Left hindlimb (tissue), 1 donor: ENCODE measurements at regions not wholly inside any gene's neighbourhood (a gene's known extent, or its start where the extent isn't known, plus 50 kb on each side); places are given as distances from the start of the nearest gene placed in this dataset.

Source experiments
- DNase-seq: peaks from one replicate; pipeline ENCODE4 v3.0.0-alpha.2; 2018

DNA sequence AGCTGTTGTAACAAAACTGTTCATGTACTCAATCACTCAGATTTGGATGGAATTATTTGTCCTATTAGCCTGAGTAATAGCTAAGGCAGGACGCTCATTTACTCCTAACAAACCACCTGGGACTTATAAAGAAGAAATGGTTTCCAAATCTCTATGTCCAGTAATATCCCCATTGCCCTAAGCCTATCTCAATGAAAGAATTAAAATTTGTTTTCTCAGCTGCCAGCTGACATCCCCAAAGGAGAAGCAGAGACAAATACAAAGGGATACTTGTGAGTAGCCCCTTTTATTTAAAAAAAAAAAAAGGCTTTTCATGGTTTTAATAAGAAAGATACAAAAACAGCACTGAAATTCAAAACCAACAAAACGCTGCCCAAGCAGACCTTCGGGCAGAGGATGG lies 211.4 kb upstream of the PARD3B start:
- DNase-seq = no peak

DNA sequence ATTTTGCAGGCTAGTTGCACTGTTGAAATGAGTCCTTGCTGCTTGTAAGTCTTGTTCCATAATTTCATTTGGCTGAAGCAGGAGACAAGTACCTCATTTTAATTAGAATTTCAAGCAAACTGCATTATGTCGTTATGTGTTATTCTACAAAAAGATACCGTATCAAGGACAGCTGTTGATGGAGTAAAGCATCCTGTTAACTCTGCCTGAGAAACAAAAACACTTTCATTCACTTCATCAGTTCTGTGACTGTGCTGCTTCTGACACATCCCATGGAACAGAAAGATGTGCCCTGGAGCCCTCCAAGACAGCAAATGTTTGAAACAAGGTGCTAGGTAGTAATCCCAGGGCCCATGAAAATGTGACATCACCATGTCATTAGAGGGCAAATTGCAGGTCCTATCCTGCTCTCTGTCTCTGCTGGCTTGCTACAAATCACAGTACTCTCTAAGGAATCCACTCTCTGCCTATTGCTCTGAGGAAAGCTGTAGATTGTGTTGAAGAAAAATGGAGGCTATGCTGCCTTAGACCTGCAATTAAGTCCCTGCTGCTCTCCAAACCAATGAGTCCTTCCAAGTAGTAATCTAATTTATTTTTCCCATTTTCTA lies 209.7 kb upstream of the PARD3B start:
- DNase-seq = no peak

DNA sequence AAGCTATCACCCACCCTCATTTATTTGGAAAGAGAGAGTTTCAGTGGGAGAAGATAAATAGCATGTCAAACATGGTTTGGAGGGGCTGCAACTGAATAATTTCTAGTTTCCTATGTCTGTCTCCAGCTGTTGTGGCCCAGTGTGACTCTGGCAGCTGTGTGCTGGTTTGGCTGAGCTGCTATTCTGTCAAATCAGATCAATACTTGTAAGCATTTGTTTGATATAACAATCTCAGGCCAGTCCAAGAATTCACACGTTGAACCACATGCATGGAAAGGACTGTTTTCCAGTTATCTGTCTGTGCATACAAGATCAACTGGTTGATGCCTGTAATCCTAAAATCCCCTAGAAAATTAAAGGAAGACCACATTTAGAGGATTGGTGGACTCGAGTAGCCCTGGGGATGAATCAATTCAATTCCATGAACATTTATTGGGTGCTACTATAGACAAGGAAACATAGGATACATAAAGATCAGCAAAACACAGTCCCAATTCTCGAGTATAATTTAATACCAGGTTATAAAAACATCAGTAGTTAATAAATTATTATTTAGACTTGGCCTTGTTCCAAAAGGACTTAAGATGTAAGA lies 209.0 kb upstream of the PARD3B start:
- no peak for DNase-seq

DNA sequence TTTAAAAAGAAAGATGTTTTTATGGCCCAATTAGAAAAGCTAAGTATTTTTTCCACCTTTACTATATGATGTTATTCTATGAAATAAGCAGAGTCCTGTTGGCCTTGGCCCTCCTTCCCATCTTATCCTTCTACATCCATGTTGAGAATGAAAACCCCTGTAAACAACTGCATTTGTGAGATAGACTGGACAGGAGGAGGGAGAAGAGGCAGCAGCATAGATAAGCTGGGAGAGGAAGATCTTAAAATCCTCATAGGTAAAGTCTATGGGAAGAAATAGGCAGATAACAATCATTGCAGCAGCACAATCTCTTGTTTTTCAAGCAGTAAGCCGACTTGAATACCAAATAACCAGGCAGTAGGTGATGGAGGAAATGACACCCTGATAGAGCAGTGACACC lies 207.6 kb upstream of the PARD3B start:
- DNase-seq = no peak

DNA sequence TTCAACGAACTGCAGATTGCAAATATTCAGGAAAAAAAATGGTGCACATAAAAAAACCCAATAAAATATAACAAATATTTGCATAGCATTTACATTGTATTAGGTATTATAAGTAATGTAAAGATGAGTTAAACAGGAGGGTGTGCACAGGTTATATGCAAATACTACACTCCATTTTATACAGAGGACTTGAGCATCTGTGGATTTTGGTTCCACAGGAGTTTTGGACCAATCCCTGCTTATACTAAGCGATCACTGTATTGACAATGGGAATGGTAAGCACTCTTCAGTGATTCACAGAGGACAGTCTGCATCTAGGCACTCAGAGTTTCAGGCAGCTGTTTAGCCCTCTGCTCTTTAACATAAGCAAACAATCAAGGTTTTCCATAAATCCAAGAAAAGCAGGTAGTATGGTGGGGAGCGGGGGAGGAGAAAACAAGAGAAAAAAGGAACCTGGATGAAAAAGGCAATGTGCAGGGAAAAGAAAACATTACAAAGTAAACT lies 206.0 kb upstream of the PARD3B start:
- DNase-seq = no peak

DNA sequence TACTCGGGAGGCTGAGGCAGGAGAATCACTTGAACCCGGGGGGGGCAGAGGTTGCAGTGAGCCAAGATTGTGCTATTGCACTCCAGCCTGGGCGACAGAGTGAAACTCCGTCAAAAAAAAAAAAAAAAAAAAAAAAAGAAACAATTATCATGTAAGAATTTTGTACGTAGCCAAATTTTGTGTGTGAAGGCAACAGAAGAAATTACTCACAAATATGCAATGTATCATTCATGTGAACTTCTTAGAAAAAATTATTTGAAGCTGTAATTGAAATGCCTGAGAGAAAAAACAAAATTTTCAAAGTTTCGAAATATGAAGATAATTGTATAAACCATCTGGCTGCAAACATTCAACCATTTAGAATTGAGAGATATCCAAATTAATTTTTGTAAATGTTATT lies 204.8 kb upstream of the PARD3B start:
- DNase-seq = no peak

DNA sequence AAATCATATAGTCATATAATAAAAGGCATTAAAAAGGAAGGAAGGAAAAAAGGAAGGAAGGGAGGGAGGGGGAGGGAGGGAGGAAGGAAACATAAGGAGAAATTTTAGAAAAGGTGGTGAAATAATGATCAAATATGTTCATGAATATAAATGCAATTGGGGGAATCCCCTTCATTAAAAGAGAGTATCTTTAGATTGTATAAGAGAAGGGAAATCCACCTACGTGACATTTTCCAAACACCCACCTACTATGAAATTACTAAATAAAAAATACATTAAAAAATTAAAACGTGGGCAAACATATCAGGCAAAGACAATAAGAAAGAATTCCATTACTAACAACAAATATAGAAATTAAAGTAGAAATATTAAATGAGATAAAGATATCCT lies 203.4 kb upstream of the PARD3B start:
- no peak for DNase-seq

DNA sequence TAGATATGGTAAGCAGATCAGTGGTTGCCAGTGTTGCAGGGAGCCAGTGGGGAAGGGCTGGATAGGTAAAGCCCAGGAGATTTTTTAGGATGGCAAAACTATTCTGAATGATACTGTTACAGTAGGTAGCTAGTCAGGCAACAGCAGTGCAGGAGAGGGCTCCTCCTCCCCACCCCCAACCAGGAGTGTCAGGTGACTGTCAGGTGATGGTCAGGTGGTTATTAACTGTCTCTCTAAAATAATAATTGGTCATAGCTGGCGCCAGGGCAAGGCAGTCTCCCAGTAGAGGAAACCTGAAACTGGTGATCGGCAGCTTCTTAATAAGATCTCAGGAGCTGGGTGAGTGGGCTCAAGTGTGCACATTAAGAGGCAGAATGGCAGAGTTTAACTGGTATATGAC lies 201.6 kb upstream of the PARD3B start:
- no peak for DNase-seq

DNA sequence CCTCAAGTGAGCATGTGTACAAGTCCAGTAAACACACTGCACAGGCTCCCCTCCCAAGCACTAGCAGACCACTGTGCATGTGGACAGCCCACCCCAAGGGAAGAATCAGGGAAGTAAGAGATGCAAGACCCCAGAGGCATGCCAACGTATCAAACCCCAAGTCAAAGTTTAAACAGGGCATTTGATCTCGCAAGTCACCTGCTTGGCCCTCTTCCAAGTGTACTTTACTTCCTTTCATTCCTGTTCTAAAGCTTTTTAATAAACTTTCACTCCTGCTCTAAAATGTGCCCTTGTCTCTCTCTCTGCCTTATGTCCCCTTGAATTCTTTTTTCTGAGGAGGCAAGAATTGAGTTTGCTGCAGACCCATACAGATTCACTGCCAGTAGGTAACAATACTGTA lies 201.2 kb upstream of the PARD3B start:
- no peak for DNase-seq

DNA sequence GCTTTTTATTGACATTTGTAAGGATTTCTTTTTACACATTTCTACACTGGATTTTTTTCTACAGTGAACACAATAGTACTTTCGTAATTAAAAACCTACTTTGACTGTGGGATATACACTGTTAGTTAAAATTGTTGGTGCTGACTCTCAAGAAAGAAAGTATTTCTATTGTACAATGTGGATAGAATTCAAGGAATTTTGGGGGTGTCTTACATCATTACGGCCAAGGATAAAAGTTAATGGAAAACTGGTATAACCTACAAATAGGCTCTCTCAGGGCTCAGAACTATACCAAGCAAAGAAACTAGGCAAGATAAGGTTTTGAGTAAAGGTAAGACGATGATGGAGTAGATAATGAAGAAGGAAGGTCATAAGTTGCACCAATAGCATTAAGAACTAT lies 198.4 kb upstream of the PARD3B start:
- DNase-seq = no peak

DNA sequence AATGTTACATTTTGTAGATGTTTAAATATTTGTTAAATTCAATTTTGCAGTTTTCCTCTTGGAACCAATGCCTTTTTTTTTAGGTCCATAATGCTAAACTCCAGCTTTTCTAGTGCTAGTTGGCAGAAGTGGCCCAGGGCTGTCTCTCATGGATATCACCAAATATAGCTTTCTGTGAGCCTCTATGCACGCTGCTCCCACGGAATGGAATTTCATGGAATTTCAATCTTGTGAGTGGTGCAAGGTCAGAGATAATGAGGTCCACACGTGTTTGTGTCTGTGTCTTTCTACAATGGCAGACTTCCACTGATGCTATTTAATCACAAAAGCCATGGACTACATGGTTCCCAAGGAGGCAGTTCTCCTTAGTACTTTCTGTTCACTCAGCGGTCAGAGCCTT lies 191.5 kb upstream of the PARD3B start:
- DNase-seq = no peak

DNA sequence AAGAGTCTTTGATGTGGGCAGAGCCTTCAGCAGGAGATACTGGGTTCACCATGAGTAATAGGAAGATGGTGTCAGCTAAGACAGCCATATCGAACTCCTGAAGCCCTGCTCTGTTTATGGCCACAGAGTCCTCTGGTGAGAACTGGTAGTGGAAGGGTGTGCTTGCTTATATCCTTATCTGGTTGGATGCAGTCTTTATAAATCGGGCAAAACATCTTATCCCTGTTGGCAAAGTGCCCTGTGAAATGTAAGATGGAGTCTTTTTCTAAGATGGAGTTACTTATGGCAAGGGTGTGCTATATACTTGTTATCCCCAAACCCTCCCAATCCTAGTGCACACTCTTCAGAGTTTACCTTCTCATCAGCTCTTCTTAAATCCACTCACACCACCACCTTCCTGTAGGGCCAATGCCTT lies 190.8 kb upstream of the PARD3B start:
- no peak for DNase-seq

DNA sequence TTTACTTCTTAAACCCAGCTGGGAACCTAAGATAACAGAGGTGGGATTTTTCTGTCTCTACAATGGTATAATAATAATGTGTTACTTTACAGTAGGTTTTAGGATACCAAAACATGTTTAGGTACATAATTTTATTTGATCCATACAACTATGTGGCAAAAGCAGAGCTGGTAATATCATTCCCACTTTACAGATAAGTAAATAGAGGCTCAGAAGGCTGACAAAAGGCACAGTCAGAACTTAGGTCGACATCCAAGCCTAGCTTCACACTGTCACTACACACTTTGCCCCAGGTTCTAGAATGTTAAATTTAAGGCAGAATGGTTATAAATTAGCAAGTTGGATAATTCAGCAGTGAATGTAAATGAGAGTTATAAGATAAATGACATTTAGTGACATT lies 189.6 kb upstream of the PARD3B start:
- no peak for DNase-seq

DNA sequence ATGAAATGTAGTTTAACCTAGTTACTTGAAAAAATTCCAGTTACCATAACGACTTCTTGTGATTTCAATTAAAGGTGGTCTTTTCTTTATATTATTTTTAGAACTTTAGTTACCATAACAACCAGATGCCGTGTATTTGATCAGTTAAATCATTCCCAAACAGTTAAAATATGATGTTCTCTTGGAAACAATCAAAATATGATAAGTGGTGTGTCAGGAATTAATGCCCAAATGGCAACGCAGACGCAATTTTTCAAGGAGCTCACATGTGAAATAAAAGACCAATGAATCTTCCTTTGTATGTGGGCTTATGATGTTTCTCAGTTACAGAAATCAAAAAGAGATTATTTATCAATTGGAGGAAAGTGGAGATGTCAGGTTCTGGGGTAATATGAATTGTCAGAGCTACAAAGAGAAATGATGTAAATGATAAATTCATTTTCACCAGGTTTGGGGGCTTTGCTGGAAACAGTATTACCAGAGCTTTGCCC lies 189.1 kb upstream of the PARD3B start:
- DNase-seq = no peak

DNA sequence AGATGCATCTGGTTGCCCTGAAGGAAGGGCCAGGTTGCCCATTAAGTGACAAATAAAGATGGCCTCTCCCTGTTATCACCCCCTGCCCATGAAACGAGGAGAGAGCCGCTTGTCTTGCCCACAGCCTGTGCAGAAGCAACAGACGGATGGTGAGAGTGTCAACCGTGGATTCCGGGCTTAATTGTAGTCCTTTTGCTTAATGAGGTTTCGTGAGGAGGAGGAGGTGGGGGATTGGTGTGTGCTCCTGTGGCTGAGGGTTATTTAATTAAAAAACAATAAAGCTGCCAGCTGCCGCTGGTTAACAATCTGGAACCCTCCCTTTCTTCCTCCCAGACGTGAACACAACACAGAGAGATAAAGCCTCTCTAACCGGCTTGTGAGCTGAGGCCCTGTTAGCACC lies 188.0 kb upstream of the PARD3B start:
- no peak for DNase-seq

DNA sequence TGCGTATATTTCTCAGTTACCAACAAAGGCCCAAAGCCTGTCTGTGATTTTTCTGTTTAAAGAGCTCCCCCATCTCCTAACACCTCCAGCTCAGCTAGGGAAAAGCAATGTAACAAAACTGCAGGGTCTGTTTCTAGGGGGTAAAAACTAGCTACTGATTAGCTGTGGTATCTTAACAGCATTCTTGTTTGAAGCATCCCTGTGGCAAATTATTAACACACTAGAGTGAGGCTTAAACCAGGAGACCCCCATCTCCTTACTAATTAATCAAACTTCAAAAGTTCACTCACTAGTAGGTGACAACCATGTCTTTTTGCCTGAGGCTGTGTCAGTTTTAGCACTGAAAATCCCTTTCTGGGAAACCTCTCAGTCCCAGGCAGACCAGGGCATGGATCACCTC lies 186.2 kb upstream of the PARD3B start:
- no peak for DNase-seq

DNA sequence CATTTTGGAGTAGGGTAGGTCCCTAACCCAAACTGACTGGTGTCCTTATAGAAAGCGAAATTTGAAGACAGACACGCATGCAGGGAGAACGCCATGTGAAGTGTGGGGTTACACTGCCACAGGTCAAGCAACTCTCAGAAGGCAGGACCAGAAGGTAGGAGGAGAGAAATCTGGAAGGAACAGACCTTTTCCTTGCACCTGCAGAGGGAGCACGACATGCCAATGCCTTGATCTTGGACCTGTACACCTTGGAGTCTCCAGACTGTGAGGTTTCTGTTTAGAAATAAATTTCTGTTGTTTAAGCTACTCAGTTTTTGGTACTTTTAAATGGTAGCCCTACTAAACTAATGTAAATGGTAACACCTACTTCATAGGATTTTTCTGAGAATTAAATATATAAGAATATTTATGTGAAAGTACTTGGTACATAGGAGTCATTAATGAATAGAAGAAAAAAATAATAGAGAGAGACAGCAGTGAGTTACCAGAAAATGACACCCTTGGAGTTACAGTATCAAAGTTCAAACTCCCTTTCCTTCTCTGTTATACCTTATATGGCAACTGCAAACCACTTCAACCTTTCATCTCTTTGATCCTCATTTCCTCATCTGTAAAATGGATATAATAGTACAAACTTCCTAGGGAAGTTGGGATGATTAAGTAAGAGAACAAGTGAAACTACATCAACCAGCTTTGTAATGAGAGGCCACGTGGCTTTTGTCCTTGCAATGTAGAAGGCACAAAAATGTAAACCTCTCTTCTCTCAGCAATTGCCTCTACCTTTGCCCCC lies 184.9 kb upstream of the PARD3B start:
- no peak for DNase-seq

DNA sequence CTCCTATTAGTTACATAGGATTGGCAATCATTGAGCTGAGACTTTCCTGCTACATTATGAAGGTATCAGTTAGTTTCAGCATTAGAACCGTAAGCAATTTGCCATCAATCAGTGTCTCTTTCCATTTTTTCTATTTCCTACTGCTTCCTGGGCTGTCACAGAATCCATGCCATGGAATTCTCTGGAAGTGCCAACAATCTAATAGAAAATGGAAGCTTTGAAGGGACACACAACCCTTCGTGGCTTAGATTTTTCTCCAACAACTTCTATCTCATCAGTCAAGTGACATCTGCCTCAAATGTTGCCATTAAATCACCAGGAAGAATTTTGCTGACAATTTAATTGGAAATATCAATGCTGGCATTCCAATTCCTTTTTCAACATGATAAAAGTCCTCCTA lies 183.5 kb upstream of the PARD3B start:
- DNase-seq = no peak

DNA sequence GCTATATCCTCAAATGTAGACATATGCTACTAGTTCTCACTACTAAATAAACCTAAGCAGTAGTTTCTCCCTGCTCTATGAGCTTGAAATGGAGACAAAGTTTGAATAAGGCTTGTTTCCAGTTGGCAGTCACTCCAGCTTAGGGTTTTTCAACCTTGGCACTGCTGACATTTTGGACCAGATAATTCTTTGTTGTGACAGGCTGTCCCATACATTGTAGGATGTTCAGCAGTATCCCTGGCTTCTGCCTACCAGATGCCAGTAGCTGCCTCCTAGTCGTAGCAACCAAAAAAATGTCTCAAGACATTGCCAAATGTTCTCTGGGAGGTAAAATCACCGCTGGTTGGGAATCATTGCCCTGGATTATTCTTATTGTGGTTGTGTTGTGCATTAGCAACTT lies 182.7 kb upstream of the PARD3B start:
- DNase-seq = no peak

DNA sequence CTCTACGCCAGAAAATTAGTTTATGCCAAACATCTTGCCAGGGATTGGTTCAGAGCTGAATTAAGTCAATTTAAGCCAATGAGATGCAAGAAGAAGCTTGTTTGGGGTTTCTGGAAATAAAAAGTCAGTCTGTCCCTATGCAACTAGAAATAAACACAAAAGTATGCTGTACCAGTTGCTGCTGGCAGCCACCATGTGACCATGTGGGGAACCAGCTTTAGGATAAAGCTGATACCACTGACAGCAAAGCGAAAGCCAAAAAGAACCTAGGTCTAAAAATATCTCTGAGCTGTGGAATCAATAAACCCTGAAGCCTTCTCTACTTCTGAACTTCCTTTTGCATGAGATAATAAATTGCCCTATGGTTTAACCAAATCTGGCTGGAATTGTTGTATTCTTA lies 181.8 kb upstream of the PARD3B start:
- DNase-seq = no peak

DNA sequence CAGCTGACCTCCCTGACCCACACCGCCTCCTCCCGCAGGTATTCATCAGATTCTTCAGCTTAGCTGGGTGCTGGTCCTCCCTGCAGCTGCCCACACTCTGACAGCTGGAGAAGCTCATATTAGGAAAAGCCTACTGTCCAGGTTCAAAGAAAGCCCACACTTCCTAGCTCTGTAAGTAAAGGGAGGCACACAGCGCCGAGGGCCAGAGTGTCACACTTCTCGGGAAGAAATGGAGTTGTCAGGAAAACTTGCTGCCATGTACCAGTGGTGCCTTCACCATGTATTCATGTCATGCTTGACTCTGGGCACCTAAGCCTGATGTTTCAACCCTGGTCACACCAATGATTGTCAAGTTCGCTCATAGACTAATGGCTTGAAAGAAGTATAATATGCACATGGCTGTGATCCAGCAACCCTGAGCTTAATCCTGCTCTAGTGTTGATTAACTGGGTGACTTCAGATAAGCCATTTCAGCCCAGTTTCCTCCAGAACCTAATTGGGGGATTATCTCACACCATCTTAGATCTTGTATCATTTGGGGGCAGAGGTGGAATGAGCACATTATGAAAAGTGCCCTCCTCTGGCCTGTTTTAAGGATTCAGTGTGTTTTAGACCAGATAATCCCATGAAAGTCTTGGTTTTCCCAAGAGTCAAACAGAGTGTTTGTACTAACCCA lies 180.3 kb upstream of the PARD3B start:
- DNase-seq = no peak

DNA sequence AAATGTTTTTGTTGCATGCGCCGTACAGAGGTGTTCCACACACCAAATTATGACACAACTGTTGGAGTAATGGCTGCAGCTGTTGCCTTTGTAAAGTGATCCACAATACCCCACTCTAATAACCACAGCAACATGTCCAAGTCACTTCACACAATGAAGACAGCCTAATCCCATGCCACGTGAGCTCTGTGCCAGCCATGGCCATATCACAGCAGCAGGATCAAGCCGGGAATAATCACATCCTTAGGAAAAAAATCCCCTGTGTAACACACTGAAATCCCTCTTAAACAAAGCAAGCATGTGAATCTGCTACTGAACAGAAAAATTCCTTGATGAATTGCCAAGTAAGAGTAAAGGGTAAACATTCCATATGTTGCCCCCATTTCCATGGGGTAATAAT lies 179.5 kb upstream of the PARD3B start:
- no peak for DNase-seq

DNA sequence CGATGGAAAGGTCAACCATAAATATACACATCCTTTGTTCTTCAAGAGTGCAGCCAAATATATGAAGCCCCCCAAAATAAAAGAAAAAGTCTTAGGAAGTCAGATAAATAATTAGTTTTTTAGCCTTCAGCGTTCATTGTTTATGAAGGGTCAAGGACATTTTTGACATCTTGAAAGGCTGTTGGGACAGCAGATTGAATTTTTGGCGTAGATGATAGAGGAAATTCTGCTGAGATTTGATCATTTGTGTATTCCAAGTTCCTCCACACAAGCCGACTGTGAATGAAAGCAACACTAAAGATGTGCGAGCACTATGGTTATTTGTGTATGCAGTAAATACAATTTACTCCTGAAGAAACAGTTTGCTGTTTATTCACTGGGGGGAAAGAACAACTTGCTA lies 177.8 kb upstream of the PARD3B start:
- no peak for DNase-seq
